H1 (cell line): ENCODE measurements at regions not wholly inside any gene's neighbourhood (a gene's known extent, or its start where the extent isn't known, plus 50 kb on each side); places are given as distances from the start of the nearest gene placed in this dataset.

ENCODE experiments used
- CTCF ChIA-PET: fragments of 300-600 bp; sonication (Branson Sonifier 250); formaldehyde crosslinking; loops from one replicate; lab custom pipeline; 2021; ENCODE audit not compliant: partially characterized antibody; lab: Charles Lee
- POLR2A ChIA-PET: fragments of 300-600 bp; sonication (Branson Sonifier 250); formaldehyde crosslinking; loops from one replicate; lab custom pipeline; 2021; ENCODE audit warnings: inconsistent platforms; ENCODE audit not compliant: partially characterized antibody; lab: Charles Lee
- DNase-seq, 2 experiments: peaks; one replicate each; pipeline versions ENCODE4 v3.0.0 to v3.0.0-alpha.2; 2010 to 2022; ENCODE audit warnings: low spot score in 2 of 2, low read depth in 1 of 2, mixed read lengths in 1 of 2
- FAIRE-seq: peaks from 2 replicates; lab custom pipeline; 2011; peaks lifted over from hg19 to GRCh38; lab: Jason Lieb, UNC
- H2AFZ ChIP-seq: 2 replicates; pipeline ENCODE4 v1.8.1; 2012; ENCODE audit warnings: low read length, inconsistent platforms
- H2AK5ac ChIP-seq: 2 replicates; pipeline ENCODE4 v1.6.1; 2013; ENCODE audit warnings: low read depth, low read length
- H2BK120ac ChIP-seq: replicated peaks from 2 replicates; pipeline ENCODE3; 2013; ENCODE audit warnings: low read depth, low read length, inconsistent platforms
- H2BK12ac ChIP-seq: 2 replicates; pipeline ENCODE4 v1.6.1; 2013; ENCODE audit warnings: low read depth, low read length
- H2BK15ac ChIP-seq: 2 replicates; pipeline ENCODE4 v1.6.1; 2013; ENCODE audit warnings: low read length
- H2BK20ac ChIP-seq: 2 replicates; pipeline ENCODE4 v1.6.1; 2013; ENCODE audit warnings: low read length
- H2BK5ac ChIP-seq: 2 replicates; pipeline ENCODE4 v1.6.1; 2013; ENCODE audit warnings: low read depth, low read length
- H3K14ac ChIP-seq: 2 replicates; pipeline ENCODE4 v1.6.1; 2013; ENCODE audit warnings: inconsistent platforms; ENCODE audit not compliant: insufficient read length
- H3K18ac ChIP-seq: 2 replicates; pipeline ENCODE4 v1.6.1; 2013; ENCODE audit warnings: low read length; ENCODE audit errors: extremely low read depth
- H3K23ac ChIP-seq: 2 replicates; pipeline ENCODE4 v1.6.1; 2013; ENCODE audit warnings: inconsistent platforms; ENCODE audit not compliant: insufficient read length
- H3K23me2 ChIP-seq: 2 replicates; pipeline ENCODE4 v1.6.1; 2013; ENCODE audit warnings: low read depth, low read length
- H3K27ac ChIP-seq: 2 replicates; pipeline ENCODE4 v1.6.1; 2011; ENCODE audit warnings: low read depth, low read length, inconsistent platforms
- H3K27me3 ChIP-seq, 4 experiments: replicated peaks in 1 of 4; 1 replicate in 1 of 4; 2 replicates in 3 of 4; pipeline versions ENCODE4 v1.6.1 to v1.8.1; 2011 to 2013; ENCODE audit warnings: low read length in 3 of 4, mild to moderate bottlenecking in 3 of 4, inconsistent platforms in 2 of 4, mixed read lengths in 2 of 4, moderate library complexity in 1 of 4; ENCODE audit not compliant: control insufficient read depth in 3 of 4, insufficient read depth in 3 of 4; ENCODE audit errors: extremely low read depth in 1 of 4
- H3K36me3 ChIP-seq, 4 experiments: 2 replicates each; pipeline versions ENCODE4 v1.6.1 to v1.8.1; 2011 to 2013; ENCODE audit warnings: mild to moderate bottlenecking in 4 of 4, low read length in 3 of 4, moderate library complexity in 2 of 4, control low read depth in 1 of 4, inconsistent platforms in 1 of 4; ENCODE audit not compliant: insufficient read depth in 4 of 4, control insufficient read depth in 2 of 4
- H3K4ac ChIP-seq: replicated peaks from 2 replicates; pipeline ENCODE3; 2013; ENCODE audit warnings: low read length, low read depth, mixed read lengths, inconsistent platforms; ENCODE audit not compliant: insufficient read length
- H3K4me1 ChIP-seq, 4 experiments: replicated peaks in 1 of 4; 1 replicate in 1 of 4; 2 replicates in 3 of 4; pipeline versions ENCODE4 v1.6.1 to v1.8.1; 2011 to 2013; ENCODE audit warnings: low read length in 3 of 4, inconsistent platforms in 2 of 4, mixed read lengths in 1 of 4; ENCODE audit not compliant: insufficient read depth in 4 of 4, control insufficient read depth in 3 of 4
- H3K4me2 ChIP-seq, 2 experiments: 2 replicates each; pipeline versions ENCODE4 v1.6.1 to v1.8.1; 2011 to 2013; ENCODE audit warnings: low read depth in 2 of 2, low read length in 2 of 2, control low read depth in 1 of 2, inconsistent platforms in 1 of 2, mild to moderate bottlenecking in 1 of 2; ENCODE audit not compliant: insufficient read depth in 1 of 2
- H3K4me3 ChIP-seq, 4 experiments: fragments of 200-600, 300-600 bp in 1 of 4; sonication (generic), shearing (Covaris generic), sonication (Bioruptor Twin) in 1 of 4; 2 replicates each; pipeline versions ENCODE4 v1.5.1 to v1.8.1; 2011 to 2016; ENCODE audit warnings: low read length in 4 of 4, low read depth in 3 of 4, control low read depth in 2 of 4, inconsistent platforms in 2 of 4, mild to moderate bottlenecking in 2 of 4, mixed read lengths in 1 of 4, moderate library complexity in 1 of 4; ENCODE audit not compliant: insufficient read depth in 2 of 4; ENCODE audit errors: extremely low read depth in 1 of 4
- H3K56ac ChIP-seq: replicated peaks from 2 replicates; pipeline ENCODE3; 2013; ENCODE audit warnings: low read depth, mild to moderate bottlenecking, mixed read lengths, low read length, inconsistent platforms; ENCODE audit not compliant: insufficient read length
- H3K79me1 ChIP-seq: 2 replicates; pipeline ENCODE4 v1.6.1; 2013; ENCODE audit warnings: low read depth, low read length, control low read depth
- H3K79me2 ChIP-seq, 2 experiments: 2 replicates each; pipeline versions ENCODE4 v1.6.1 to v1.8.1; 2012 to 2013; ENCODE audit warnings: low read length in 2 of 2, mild to moderate bottlenecking in 2 of 2, inconsistent platforms in 1 of 2; ENCODE audit not compliant: insufficient read depth in 2 of 2, control insufficient read depth in 1 of 2
- H3K9ac ChIP-seq, 4 experiments: replicated peaks in 1 of 4; 1 replicate in 1 of 4; 2 replicates in 3 of 4; pipeline versions ENCODE4 v1.6.1 to v1.8.1; 2011 to 2013; ENCODE audit warnings: low read depth in 3 of 4, low read length in 3 of 4, control low read depth in 2 of 4, mild to moderate bottlenecking in 2 of 4, moderate library complexity in 2 of 4, inconsistent platforms in 1 of 4; ENCODE audit errors: extremely low read depth in 1 of 4
- H3K9me3 ChIP-seq, 2 experiments: 2 replicates each; pipeline versions ENCODE4 v1.6.1 to v1.8.1; 2012 to 2013; ENCODE audit warnings: mild to moderate bottlenecking in 2 of 2, moderate library complexity in 2 of 2, control low read depth in 1 of 2, inconsistent platforms in 1 of 2, low read depth in 1 of 2, low read length in 1 of 2, mixed read lengths in 1 of 2; ENCODE audit not compliant: insufficient read depth in 2 of 2
- H4K20me1 ChIP-seq, 2 experiments: replicated peaks in 1 of 2; 2 replicates each; pipeline versions ENCODE3 to v1.8.1; 2011 to 2013; ENCODE audit warnings: inconsistent platforms in 2 of 2, low read length in 2 of 2, mild to moderate bottlenecking in 1 of 2; ENCODE audit not compliant: insufficient read depth in 2 of 2, control insufficient read depth in 1 of 2
- H4K5ac ChIP-seq: 2 replicates; pipeline ENCODE4 v1.6.1; 2013; ENCODE audit warnings: low read length, low read depth, mixed read lengths, inconsistent platforms; ENCODE audit not compliant: insufficient read length
- H4K8ac ChIP-seq: 2 replicates; pipeline ENCODE4 v1.8.0; 2013; ENCODE audit warnings: mild to moderate bottlenecking, moderate library complexity, low read length, inconsistent platforms; ENCODE audit not compliant: insufficient read depth; ENCODE audit errors: extremely low read depth
- H4K91ac ChIP-seq: replicated peaks from 2 replicates; pipeline ENCODE3; 2013; ENCODE audit warnings: low read length, mixed read lengths, inconsistent platforms; ENCODE audit not compliant: insufficient read length
- BRCA1 ChIP-seq: IDR thresholded peaks from 2 replicates; pipeline ENCODE4 v1.6.1; 2012; ENCODE audit warnings: low read depth, low read length, improper control_type of control experiment
- EZH2 ChIP-seq: fragments of 200-600 bp; sonication (generic); IDR thresholded peaks from 2 replicates; pipeline ENCODE4 v1.7.1; 2012; ENCODE audit warnings: low read depth, mild to moderate bottlenecking, moderate library complexity, low read length, inconsistent platforms; ENCODE audit not compliant: severe bottlenecking
- FOSL1 ChIP-seq: IDR thresholded peaks from 2 replicates; pipeline ENCODE4 v1.6.1; 2011; ENCODE audit warnings: mild to moderate bottlenecking, low read depth, low read length, moderate library complexity; ENCODE audit not compliant: insufficient read depth
- GABPA ChIP-seq: IDR thresholded peaks from 2 replicates; pipeline ENCODE4 v1.6.1; 2011; ENCODE audit warnings: mild to moderate bottlenecking, low read length, moderate library complexity, borderline replicate concordance; ENCODE audit not compliant: insufficient read depth
- HDAC2 ChIP-seq, 2 experiments: fragments of 300-600 bp in 1 of 2; sonication (generic) in 1 of 2; IDR thresholded peaks; 2 replicates each; pipeline ENCODE4 v1.6.1; 2011 to 2012; ENCODE audit warnings: low read depth in 2 of 2, low read length in 2 of 2, mild to moderate bottlenecking in 2 of 2, moderate library complexity in 2 of 2, borderline replicate concordance in 1 of 2, inconsistent platforms in 1 of 2
- KDM1A ChIP-seq: fragments of 200-600, 300-600 bp; sonication (generic); IDR thresholded peaks from 2 replicates; pipeline ENCODE4 v1.7.1; 2016; ENCODE audit warnings: mild to moderate bottlenecking, low read length, borderline replicate concordance
- PHF8 ChIP-seq: fragments of 200-600 bp; sonication (generic); conservative IDR thresholded peaks from 2 replicates; pipeline ENCODE4 v1.7.1; 2012; ENCODE audit warnings: low read depth, mild to moderate bottlenecking, inconsistent platforms, low read length, moderate library complexity
- POLR2AphosphoS5 ChIP-seq: IDR thresholded peaks from 2 replicates; pipeline ENCODE4 v1.6.1; 2011; ENCODE audit warnings: low read depth, low read length
- RAD21 ChIP-seq, 2 experiments: IDR thresholded peaks in 1 of 2; conservative IDR thresholded peaks in 1 of 2; 2 replicates each; pipeline ENCODE4 v1.6.1; 2011; ENCODE audit warnings: low read depth in 2 of 2, low read length in 2 of 2, improper control_type of control experiment in 1 of 2, inconsistent platforms in 1 of 2, mild to moderate bottlenecking in 1 of 2, moderate library complexity in 1 of 2
- SIN3A ChIP-seq, 2 experiments: IDR thresholded peaks in 1 of 2; conservative IDR thresholded peaks in 1 of 2; 2 replicates each; pipeline ENCODE4 v1.6.1; 2011 to 2012; ENCODE audit warnings: low read length in 2 of 2, improper control_type of control experiment in 1 of 2, low read depth in 1 of 2, mild to moderate bottlenecking in 1 of 2
- SP1 ChIP-seq: IDR thresholded peaks from 2 replicates; pipeline ENCODE4 v1.6.1; 2011; ENCODE audit warnings: low read depth, low read length
- TAF1 ChIP-seq: IDR thresholded peaks from 2 replicates; pipeline ENCODE4 v1.6.1; 2011; ENCODE audit warnings: mild to moderate bottlenecking, low read depth, low read length
- WGBS, 2 experiments: shearing (Covaris generic) in 1 of 2; methylation state at CpG; one replicate each; pipeline versions ENCODE4 v1.1.6 to v1.1.7; 2013 to 2015; ENCODE audit warnings: low lambda C conversion rate in 2 of 2, mixed read lengths in 2 of 2, inconsistent platforms in 1 of 2, low coverage in 1 of 2, missing lambda C conversion rate in 1 of 2; ENCODE audit not compliant: insufficient replicate concordance in 2 of 2, insufficient coverage in 1 of 2, insufficient read length in 1 of 2; ENCODE audit errors: extremely low coverage in 1 of 2, missing lambda C conversion rate in 1 of 2; 5-methylcytosine and 5-hydroxymethylcytosine counted together

DNA sequence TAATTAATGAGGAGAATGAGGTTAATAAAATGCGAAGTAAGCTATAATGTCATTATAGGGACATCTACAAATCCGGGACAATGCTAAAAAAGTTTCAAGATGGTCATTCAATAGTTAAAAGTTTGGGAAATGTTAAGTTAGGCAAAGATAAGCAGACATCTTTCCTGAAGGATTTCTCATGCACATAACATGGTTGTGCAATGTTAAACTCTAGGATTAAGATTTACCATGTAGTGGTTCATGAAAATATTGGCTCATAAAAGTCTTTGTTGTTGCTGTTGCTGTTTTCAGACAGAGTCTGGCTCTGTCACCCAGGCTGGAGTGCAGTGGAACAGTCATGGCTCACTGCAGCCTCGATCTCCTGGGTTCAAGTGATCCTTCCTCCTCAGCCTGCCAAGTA lies 751.5 kb upstream of the CCDC179 start:
- 91% methylated on average over 3 of the region's 3 CpGs; no CpG with 5 or more reads in 1 of the 2 experiments for WGBS, 2 experiments
- H3K18ac ChIP-seq: no peak overlapping the region
- H3K23ac ChIP-seq: no peak overlapping the region
- TF ChIP-seq RAD21 (IDR thresholded peaks at IDR 0.05 in 1 of 2, conservative IDR thresholded peaks at IDR 0.05 in 1 of 2; ENCODE audit: low read depth in 2 of 2, low read length in 2 of 2): no peak
- no peak for TF ChIP-seq HDAC2 (IDR thresholded peaks at IDR 0.05; ENCODE audit: borderline replicate concordance in 1 of 2, low read depth in 2 of 2, low read length in 2 of 2)
- TF ChIP-seq POLR2AphosphoS5: no peak
- TF ChIP-seq GABPA: no peak
- TF ChIP-seq BRCA1: no peak
- TF ChIP-seq TAF1: no peak
- no peak for TF ChIP-seq SIN3A (conservative IDR thresholded peaks at IDR 0.05 in 1 of 2, IDR thresholded peaks at IDR 0.05 in 1 of 2; ENCODE audit: low read depth in 1 of 2, low read length in 2 of 2)
- no peak for TF ChIP-seq SP1
- no peak for TF ChIP-seq KDM1A
- TF ChIP-seq FOSL1: no peak
- no peak for TF ChIP-seq PHF8
- no peak for TF ChIP-seq EZH2

More for the DNA sequence above, 751.5 kb upstream of the CCDC179 start:
- Histone ChIP-seq H4K8ac (no peak overlapping the region), H3K14ac (no peak overlapping the region), H3K4me3 (no peak overlapping the region), H3K4me2 (no peak overlapping the region), H3K23me2 (no peaks in the 10 kb centered on the region), H3K4ac (no peak overlapping the region), H2BK12ac (no peak overlapping the region), H4K5ac (no peak overlapping the region), H3K79me1 (no peaks in the 10 kb centered on the region), H4K20me1 (no peaks in the 10 kb centered on the region), H2AFZ (no peak overlapping the region), H3K36me3 (no peaks in the 10 kb centered on the region), H2BK20ac (no peak overlapping the region), H3K4me1 (no peaks in the 10 kb centered on the region), H2BK15ac (no peak overlapping the region), H2AK5ac (no peak overlapping the region), H4K91ac (no peak overlapping the region), H3K9ac (no peak overlapping the region), H3K9me3 (no peaks in the 10 kb centered on the region), H3K56ac (no peak overlapping the region), H2BK120ac (no peak overlapping the region), H3K27ac (no peak overlapping the region), H2BK5ac (no peak overlapping the region), H3K27me3 (no peaks in the 10 kb centered on the region), H3K79me2 (no peaks in the 10 kb centered on the region)
- FAIRE-seq (no peak), DNase-seq (no peak)
- POLR2A ChIA-PET: no interaction called here
- CTCF ChIA-PET: no interaction called here
